ENCODE measurements at regions not wholly inside any gene's neighbourhood (a gene's known extent, or its start where the extent isn't known, plus 50 kb on each side); places are given as distances from the start of the nearest gene placed in this dataset.

DNA sequence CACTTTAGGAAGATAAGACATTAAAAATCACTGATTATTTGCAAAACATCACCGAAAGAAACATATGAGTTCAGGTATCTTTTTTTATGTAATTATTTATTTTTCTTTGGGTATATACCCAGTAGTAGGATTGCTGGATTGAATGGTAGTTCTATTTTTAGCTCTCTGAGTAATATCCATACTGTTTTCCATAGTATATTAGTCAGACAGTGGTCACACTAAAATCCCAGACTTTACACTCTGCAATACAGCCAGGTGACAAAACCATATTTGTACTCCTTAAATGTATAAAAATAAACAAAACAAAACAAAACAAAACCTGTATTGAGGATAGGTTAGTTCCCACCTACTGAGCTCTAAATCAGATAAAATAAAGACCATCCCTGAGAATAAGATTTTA is 1024.3 kb upstream of the EYS start:
- no peak for TF ChIP-seq EP300 (IDR thresholded peaks at IDR 0.05; ENCODE audit: borderline replicate concordance in 1 of 2, low read depth in 2 of 2, low read length in 2 of 2)
- no peak for TF ChIP-seq POLR2A (IDR thresholded peaks at IDR 0.05; ENCODE audit: control extremely low read depth in 1 of 2, low read depth in 2 of 2, low read length in 2 of 2)
- TF ChIP-seq, protein P1, sequence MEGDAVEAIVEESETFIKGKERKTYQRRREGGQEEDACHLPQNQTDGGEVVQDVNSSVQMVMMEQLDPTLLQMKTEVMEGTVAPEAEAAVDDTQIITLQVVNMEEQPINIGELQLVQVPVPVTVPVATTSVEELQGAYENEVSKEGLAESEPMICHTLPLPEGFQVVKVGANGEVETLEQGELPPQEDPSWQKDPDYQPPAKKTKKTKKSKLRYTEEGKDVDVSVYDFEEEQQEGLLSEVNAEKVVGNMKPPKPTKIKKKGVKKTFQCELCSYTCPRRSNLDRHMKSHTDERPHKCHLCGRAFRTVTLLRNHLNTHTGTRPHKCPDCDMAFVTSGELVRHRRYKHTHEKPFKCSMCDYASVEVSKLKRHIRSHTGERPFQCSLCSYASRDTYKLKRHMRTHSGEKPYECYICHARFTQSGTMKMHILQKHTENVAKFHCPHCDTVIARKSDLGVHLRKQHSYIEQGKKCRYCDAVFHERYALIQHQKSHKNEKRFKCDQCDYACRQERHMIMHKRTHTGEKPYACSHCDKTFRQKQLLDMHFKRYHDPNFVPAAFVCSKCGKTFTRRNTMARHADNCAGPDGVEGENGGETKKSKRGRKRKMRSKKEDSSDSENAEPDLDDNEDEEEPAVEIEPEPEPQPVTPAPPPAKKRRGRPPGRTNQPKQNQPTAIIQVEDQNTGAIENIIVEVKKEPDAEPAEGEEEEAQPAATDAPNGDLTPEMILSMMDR (IDR thresholded peaks at IDR 0.05; ENCODE audit: control extremely low read depth in 1 of 3, insufficient read depth in 1 of 3, low read depth in 1 of 3, low read length in 3 of 3) = no peak
- TF ChIP-seq POLR2AphosphoS5 (IDR thresholded peaks at IDR 0.05; ENCODE audit: low read depth, low read length) = no peak
- TF ChIP-seq EZH2 (IDR thresholded peaks at IDR 0.05; ENCODE audit: low read depth, low read length, severe bottlenecking) = no peak
- no peak for TF ChIP-seq TCF12 (IDR thresholded peaks at IDR 0.05; ENCODE audit: low read depth, low read length)
- TF ChIP-seq, protein P2, sequence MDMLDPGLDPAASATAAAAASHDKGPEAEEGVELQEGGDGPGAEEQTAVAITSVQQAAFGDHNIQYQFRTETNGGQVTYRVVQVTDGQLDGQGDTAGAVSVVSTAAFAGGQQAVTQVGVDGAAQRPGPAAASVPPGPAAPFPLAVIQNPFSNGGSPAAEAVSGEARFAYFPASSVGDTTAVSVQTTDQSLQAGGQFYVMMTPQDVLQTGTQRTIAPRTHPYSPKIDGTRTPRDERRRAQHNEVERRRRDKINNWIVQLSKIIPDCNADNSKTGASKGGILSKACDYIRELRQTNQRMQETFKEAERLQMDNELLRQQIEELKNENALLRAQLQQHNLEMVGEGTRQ (IDR thresholded peaks at IDR 0.05; ENCODE audit: low read length) = no peak
- TF ChIP-seq YY1 (IDR thresholded peaks at IDR 0.05; ENCODE audit: low read depth, low read length) = no peak
- TF ChIP-seq, protein P3, sequence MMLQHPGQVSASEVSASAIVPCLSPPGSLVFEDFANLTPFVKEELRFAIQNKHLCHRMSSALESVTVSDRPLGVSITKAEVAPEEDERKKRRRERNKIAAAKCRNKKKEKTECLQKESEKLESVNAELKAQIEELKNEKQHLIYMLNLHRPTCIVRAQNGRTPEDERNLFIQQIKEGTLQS (IDR thresholded peaks at IDR 0.05; ENCODE audit: insufficient read depth, low read depth, low read length) = no peak
- TF ChIP-seq HDAC2 (IDR thresholded peaks at IDR 0.05; ENCODE audit: borderline replicate concordance in 1 of 2, low read depth in 2 of 2, low read length in 2 of 2) = no peak
- no peak for TF ChIP-seq TEAD4 (IDR thresholded peaks at IDR 0.05; ENCODE audit: low read depth, low read length)
- no peak for TF ChIP-seq TAF1 (IDR thresholded peaks at IDR 0.05; ENCODE audit: low read depth, low read length)
- TF ChIP-seq HDAC6 (IDR thresholded peaks at IDR 0.05; ENCODE audit: low read depth, low read length) = no peak
- TF ChIP-seq JUN (IDR thresholded peaks at IDR 0.05; ENCODE audit: low read depth, low read length) = no peak

Measured in H1 (cell line).